Gastrocnemius medialis (tissue), 4 donors: ENCODE measurements at regions not wholly inside any gene's neighbourhood (a gene's known extent, or its start where the extent isn't known, plus 50 kb on each side); places are given as distances from the start of the nearest gene placed in this dataset.

ENCODE experiments used
- ATAC-seq, 2 donors: fragments of 150-250 bp; one replicate each; pipeline ENCODE4 v1.9.1; 2016
- DNase-seq, 2 donors: peaks; one replicate each; pipeline ENCODE4 v3.0.0-alpha.2; 2019
- H3K27ac ChIP-seq, 4 donors: fragments of 200-600 bp; sonication (generic); 1 replicate in 1 of 4; 2 replicates in 3 of 4; pipeline ENCODE4 v1.5.1; 2016 to 2018; ENCODE audit warnings: mild to moderate bottlenecking in 2 of 4, moderate library complexity in 1 of 4
- H3K27me3 ChIP-seq, 3 donors: fragments of 200-600 bp; sonication (generic) in 2 of 3; 1 replicate in 1 of 3; 2 replicates in 2 of 3; pipeline versions ENCODE4 v1.5.1 to v1.6.0; 2016 to 2019; ENCODE audit warnings: mild to moderate bottlenecking in 1 of 3, moderate library complexity in 1 of 3
- H3K36me3 ChIP-seq, 2 donors: fragments of 200-600 bp; sonication (generic) in 1 of 2; one replicate each; pipeline ENCODE4 v1.5.1; 2017 to 2018
- H3K4me1 ChIP-seq, 2 donors: fragments of 200-600 bp; sonication (generic) in 1 of 2; one replicate each; pipeline ENCODE4 v1.5.1; 2016 to 2017; ENCODE audit warnings: mild to moderate bottlenecking in 2 of 2
- H3K4me3 ChIP-seq, 4 donors: fragments of 200-600 bp; sonication (generic) in 3 of 4; 1 replicate in 1 of 4; 2 replicates in 3 of 4; pipeline ENCODE4 v1.5.1; 2016 to 2019; ENCODE audit warnings: mild to moderate bottlenecking in 2 of 4
- H3K9me3 ChIP-seq, 3 donors: fragments of 200-600 bp; sonication (generic) in 2 of 3; 1 replicate in 1 of 3; 2 replicates in 2 of 3; pipeline ENCODE4 v1.5.1; 2016 to 2019
- CTCF ChIP-seq, 5 experiments: fragments of 450-650 bp in 3 of 5; fragments of 200-600 bp in 2 of 5; sonication (generic) in 2 of 5; IDR thresholded peaks in 4 of 5; conservative IDR thresholded peaks in 1 of 5; 1 replicate in 4 of 5; 2 replicates in 1 of 5; pipeline ENCODE4 v1.5.1; 2016 to 2019; ENCODE audit warnings: antibody characterized with exemption in 5 of 5, mild to moderate bottlenecking in 3 of 5, moderate library complexity in 3 of 5
- POLR2A ChIP-seq, 2 donors: fragments of 450-650 bp; IDR thresholded peaks; one replicate each; pipeline ENCODE4 v1.6.1; 2017; ENCODE audit warnings: antibody characterized with exemption in 2 of 2, mild to moderate bottlenecking in 2 of 2, moderate library complexity in 2 of 2
- in situ Hi-C, 4 donors: fragments of 200-750 bp; cut with MboI; loops; one replicate each; pipeline versions ENCODE4 v1.15.0 to v1.8.0; 2017; ENCODE audit warnings: low sequenced_read_pairs in 4 of 4
- intact Hi-C: fragments of 100-400 bp; cut with DNase I; formaldehyde crosslinking; loops from one replicate; pipeline ENCODE4 v1.15.1; 2023; ENCODE audit warnings: low total_unique reads

GRCh38 chr2:104577143-104577542 lies 276.8 kb upstream of the POU3F3 start:
- ATAC-seq: no peak
- DNase-seq: no peak
- H3K27me3 ChIP-seq: no peaks in the 10 kb centered on the region
- H3K9me3 ChIP-seq: no peaks in the 10 kb centered on the region
- H3K36me3 ChIP-seq: no peaks in the 10 kb centered on the region
- H3K4me1 ChIP-seq: no peaks in the 10 kb centered on the region
- TF ChIP-seq CTCF (IDR thresholded peaks at IDR 0.05 in 4 of 5, conservative IDR thresholded peaks at IDR 0.05 in 1 of 5): no peak
- TF ChIP-seq POLR2A (IDR thresholded peaks at IDR 0.05): no peak
- intact Hi-C loops: no loop called here
- in situ Hi-C loops: no loop called here
- no peak overlapping the region for H3K27ac ChIP-seq
- no peak overlapping the region for H3K4me3 ChIP-seq

GRCh38 chr2:104582471-104582870 lies 271.4 kb upstream of the POU3F3 start:
- ATAC-seq: no peak
- no peak overlapping the region for H3K27ac ChIP-seq
- intact Hi-C loops (no loop called here), in situ Hi-C loops (no loop called here)
- no peaks in the 10 kb centered on the region for H3K36me3 ChIP-seq
- no peak for DNase-seq
- no peaks in the 10 kb centered on the region for H3K27me3 ChIP-seq
- H3K4me3 ChIP-seq: no peak overlapping the region
- no peaks in the 10 kb centered on the region for H3K4me1 ChIP-seq
- H3K9me3 ChIP-seq: no peaks in the 10 kb centered on the region
- TF ChIP-seq CTCF (IDR thresholded peaks at IDR 0.05 in 4 of 5, conservative IDR thresholded peaks at IDR 0.05 in 1 of 5): no peak
- TF ChIP-seq POLR2A (IDR thresholded peaks at IDR 0.05): no peak

- Histone ChIP-seq H3K4me3 (no peak overlapping the region), H3K27ac (no peak overlapping the region), H3K36me3 (no peaks in the 10 kb centered on the region), H3K27me3 (no peaks in the 10 kb centered on the region), H3K4me1 (no peaks in the 10 kb centered on the region), H3K9me3 (no peaks in the 10 kb centered on the region)
- intact Hi-C loops (no loop called here), in situ Hi-C loops (no loop called here)
- TF ChIP-seq CTCF (IDR thresholded peaks at IDR 0.05 in 4 of 5, conservative IDR thresholded peaks at IDR 0.05 in 1 of 5) (no peak), POLR2A (IDR thresholded peaks at IDR 0.05) (no peak)
- no peak for DNase-seq
- no peak for ATAC-seq
Measured at GRCh38 chr2:104583811-104584210, 270.1 kb upstream of the POU3F3 start.

- Histone ChIP-seq H3K9me3 (no peaks in the 10 kb centered on the region), H3K36me3 (no peaks in the 10 kb centered on the region), H3K27ac (no peak overlapping the region), H3K27me3 (no peaks in the 10 kb centered on the region), H3K4me1 (no peaks in the 10 kb centered on the region), H3K4me3 (no peak overlapping the region)
- TF ChIP-seq CTCF (IDR thresholded peaks at IDR 0.05 in 4 of 5, conservative IDR thresholded peaks at IDR 0.05 in 1 of 5) (no peak), POLR2A (IDR thresholded peaks at IDR 0.05) (no peak)
- DNase-seq: no peak
- intact Hi-C loops (no loop called here), in situ Hi-C loops (no loop called here)
- no peak for ATAC-seq
Measured at GRCh38 chr2:104584393-104584792, 269.5 kb upstream of the POU3F3 start.

- H3K9me3 ChIP-seq: no peaks in the 10 kb centered on the region
- no peak for TF ChIP-seq POLR2A (IDR thresholded peaks at IDR 0.05)
- no peak for TF ChIP-seq CTCF (IDR thresholded peaks at IDR 0.05 in 4 of 5, conservative IDR thresholded peaks at IDR 0.05 in 1 of 5)
- DNase-seq (no peak), ATAC-seq (no peak)
- H3K4me3 ChIP-seq: no peak overlapping the region
- H3K4me1 ChIP-seq: no peaks in the 10 kb centered on the region
- no peak overlapping the region for H3K27ac ChIP-seq
- in situ Hi-C loops: no loop called here
- no peaks in the 10 kb centered on the region for H3K27me3 ChIP-seq
- intact Hi-C loops: no loop called here
- H3K36me3 ChIP-seq: no peaks in the 10 kb centered on the region
Measured at GRCh38 chr2:104595576-104595975, 258.3 kb upstream of the POU3F3 start.
